ENCODE measurements at regions not wholly inside any gene's neighbourhood (a gene's known extent, or its start where the extent isn't known, plus 50 kb on each side); places are given as distances from the start of the nearest gene placed in this dataset.
"Not testable (repeated sequence)": the region's sequence is repeated elsewhere in the genome, so short reads cannot be mapped to it uniquely, and the experiment has no call there.

- DNase-seq (ENCODE audit: low spot score), result peak; percentile 12
Observed at GRCh38 chr1:198809247-198809646, 170.4 kb downstream of the PTPRC start.

GRCh38 chr1:198811449-198811848 is 172.6 kb downstream of the PTPRC start:
- DNase-seq (ENCODE audit: low spot score), result no peak

GRCh38 chr1:198823626-198824025 is 184.8 kb downstream of the PTPRC start:
- no peak for DNase-seq (ENCODE audit: low spot score)

GRCh38 chr1:198825254-198825653 is 186.4 kb downstream of the PTPRC start:
- no peak for DNase-seq (ENCODE audit: low spot score)

- DNase-seq (ENCODE audit: low spot score), result no peak
Observed at GRCh38 chr1:198829356-198829755, 190.5 kb downstream of the PTPRC start.

GRCh38 chr1:198829944-198830343 is 191.1 kb downstream of the PTPRC start:
- DNase-seq (ENCODE audit: low spot score), result no peak

GRCh38 chr1:198830412-198830811 is 191.6 kb downstream of the PTPRC start:
- no peak for DNase-seq (ENCODE audit: low spot score)

GRCh38 chr1:198833706-198834503 is 195.1 kb downstream of the PTPRC start:
- DNase-seq (ENCODE audit: low spot score), result no peak

- no peak for DNase-seq (ENCODE audit: low spot score)
Observed at GRCh38 chr1:198837278-198838021, 198.6 kb downstream of the PTPRC start.

- no peak for DNase-seq (ENCODE audit: low spot score)
Observed at GRCh38 chr1:198838022-198838342, 199.1 kb downstream of the PTPRC start.

- DNase-seq (ENCODE audit: low spot score), result no peak
Observed at GRCh38 chr1:198841477-198841876, 202.6 kb downstream of the PTPRC start.

GRCh38 chr1:198842686-198843085 is 203.8 kb downstream of the PTPRC start:
- DNase-seq (ENCODE audit: low spot score), result no peak

GRCh38 chr1:198845271-198845670 is 206.4 kb downstream of the PTPRC start:
- no peak for DNase-seq (ENCODE audit: low spot score)

- DNase-seq (ENCODE audit: low spot score), result no peak
Observed at GRCh38 chr1:198845851-198846250, 207.0 kb downstream of the PTPRC start.

GRCh38 chr1:198846556-198846955 is 207.7 kb downstream of the PTPRC start:
- no peak for DNase-seq (ENCODE audit: low spot score)

- DNase-seq (ENCODE audit: low spot score), result no peak
Observed at GRCh38 chr1:198848206-198848605, 209.4 kb downstream of the PTPRC start.

GRCh38 chr1:198848649-198849048 is 209.8 kb downstream of the PTPRC start:
- no peak for DNase-seq (ENCODE audit: low spot score)

- DNase-seq (ENCODE audit: low spot score), result no peak
Observed at GRCh38 chr1:198849093-198849492, 210.3 kb downstream of the PTPRC start.

- no peak for DNase-seq (ENCODE audit: low spot score)
Observed at GRCh38 chr1:198850196-198850595, 211.4 kb downstream of the PTPRC start.

- DNase-seq (ENCODE audit: low spot score), result not testable (repeated sequence)
Observed at GRCh38 chr1:198850966-198851365, 212.1 kb downstream of the PTPRC start.

- no peak for DNase-seq (ENCODE audit: low spot score)
Observed at GRCh38 chr1:198856601-198857000, 217.8 kb downstream of the PTPRC start.

GRCh38 chr1:198858033-198858432 is 219.2 kb downstream of the PTPRC start:
- no peak for DNase-seq (ENCODE audit: low spot score)

- DNase-seq (ENCODE audit: low spot score), result no peak
Observed at GRCh38 chr1:198860371-198860770, 221.5 kb downstream of the PTPRC start.

GRCh38 chr1:198861636-198862035 is 222.8 kb downstream of the PTPRC start:
- DNase-seq (ENCODE audit: low spot score), result no peak
